ENCODE measurements at regions not wholly inside any gene's neighbourhood (a gene's known extent, or its start where the extent isn't known, plus 50 kb on each side); places are given as distances from the start of the nearest gene placed in this dataset.

GRCh38 chr2:128949360-128949759 lies 630.7 kb upstream of the HS6ST1 start:
- Histone ChIP-seq H3K27me3 (ENCODE audit: low read length) (no peaks in the 10 kb centered on the region), H3F3A (ENCODE audit: insufficient read depth) (no peaks in the 10 kb centered on the region), H3K9ac (ENCODE audit: low read length) (no peak overlapping the region), H3K9me3 (ENCODE audit: insufficient read depth, low read length) (no peaks in the 10 kb centered on the region), H2AFZ (ENCODE audit: low read depth, low read length, severe bottlenecking) (no peak overlapping the region), H3K79me2 (ENCODE audit: insufficient read depth, low read length) (no peaks in the 10 kb centered on the region), H3K4me2 (ENCODE audit: low read depth, low read length, poor library complexity, severe bottlenecking) (no peak overlapping the region), H4K20me1 (ENCODE audit: low read depth, low read length) (no peaks in the 10 kb centered on the region), H3K9me2 (replicated peaks; ENCODE audit: insufficient read depth, low read length) (no peaks in the 10 kb centered on the region), H3K4me3 (ENCODE audit: insufficient read depth, low read length, poor library complexity, severe bottlenecking) (no peak overlapping the region), H3K27ac (ENCODE audit: low read depth, low read length) (no peak overlapping the region), H3K36me3 (ENCODE audit: low read length) (no peaks in the 10 kb centered on the region)
- no peak for TF ChIP-seq EZH2phosphoT487 (conservative IDR thresholded peaks at IDR 0.05; ENCODE audit: low read length)
- no peak for TF ChIP-seq CTCF (IDR thresholded peaks at IDR 0.05; ENCODE audit: insufficient read depth, low read length, poor library complexity, severe bottlenecking)

DNA sequence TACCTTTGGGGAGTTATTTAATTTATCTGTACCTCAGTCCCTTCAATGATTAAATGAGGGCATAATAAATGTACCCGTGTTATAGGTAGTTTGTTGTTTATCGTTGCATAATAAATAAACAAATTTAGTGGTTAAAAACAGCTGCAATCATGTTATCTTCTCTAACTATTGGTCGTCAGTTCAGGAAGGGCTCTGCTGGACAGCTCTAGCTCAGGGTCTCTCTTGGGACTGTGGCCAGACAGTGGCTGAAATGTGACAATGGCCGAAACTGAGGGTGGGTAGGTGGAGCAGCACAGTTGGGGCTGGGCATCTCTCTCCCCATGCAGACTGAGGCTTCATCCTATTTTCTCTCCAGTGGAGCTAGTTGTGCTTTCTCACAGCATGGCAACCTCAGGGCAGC lies 632.1 kb upstream of the HS6ST1 start:
- Histone ChIP-seq H3K36me3 (ENCODE audit: low read length) (no peaks in the 10 kb centered on the region), H3K4me2 (ENCODE audit: low read depth, low read length, poor library complexity, severe bottlenecking) (no peak overlapping the region)

DNA sequence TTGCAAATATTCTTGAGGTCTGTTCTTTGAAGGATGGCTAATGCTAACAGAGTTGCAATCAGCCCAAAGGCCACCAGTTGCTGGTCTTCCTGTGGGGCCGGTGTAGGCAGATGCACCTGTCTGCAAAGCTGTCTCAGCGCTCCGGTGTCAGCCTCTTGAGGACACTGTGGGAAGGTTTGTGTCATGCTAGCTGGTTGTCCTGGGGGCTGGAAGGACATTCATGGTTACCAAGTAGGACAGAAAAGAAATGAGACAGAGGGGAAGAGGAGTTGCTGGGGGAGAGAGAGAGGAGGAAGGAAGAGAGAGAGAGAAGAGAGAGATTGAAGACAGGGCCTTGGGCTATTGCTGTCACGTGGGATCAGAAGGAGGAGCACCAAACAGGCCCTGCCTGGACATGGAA lies 639.6 kb upstream of the HS6ST1 start:
- H3K4me2 ChIP-seq (ENCODE audit: low read depth, low read length, poor library complexity, severe bottlenecking) = no peak overlapping the region
- no peaks in the 10 kb centered on the region for H3K79me2 ChIP-seq (ENCODE audit: insufficient read depth, low read length)
- H3F3A ChIP-seq (ENCODE audit: insufficient read depth) = no peaks in the 10 kb centered on the region
- no peak overlapping the region for H3K4me3 ChIP-seq (ENCODE audit: insufficient read depth, low read length, poor library complexity, severe bottlenecking)
- H3K9me2 ChIP-seq (replicated peaks; ENCODE audit: insufficient read depth, low read length) = no peaks in the 10 kb centered on the region
- TF ChIP-seq EZH2phosphoT487 (conservative IDR thresholded peaks at IDR 0.05; ENCODE audit: low read length) (no peak), CTCF (IDR thresholded peaks at IDR 0.05; ENCODE audit: insufficient read depth, low read length, poor library complexity, severe bottlenecking) (no peak)
- H3K9me3 ChIP-seq (ENCODE audit: insufficient read depth, low read length) = peaks cover 3% of the 10 kb centered on the region; the same call in 1 of the 2 replicates
- no peak overlapping the region for H3K9ac ChIP-seq (ENCODE audit: low read length)
- H4K20me1 ChIP-seq (ENCODE audit: low read depth, low read length) = no peaks in the 10 kb centered on the region
- H3K36me3 ChIP-seq (ENCODE audit: low read length) = no peaks in the 10 kb centered on the region
- H3K27me3 ChIP-seq (ENCODE audit: low read length) = no peaks in the 10 kb centered on the region
- H3K27ac ChIP-seq (ENCODE audit: low read depth, low read length) = no peak overlapping the region
- H2AFZ ChIP-seq (ENCODE audit: low read depth, low read length, severe bottlenecking) = no peak overlapping the region

More for the DNA sequence above, 632.1 kb upstream of the HS6ST1 start:
- no peaks in the 10 kb centered on the region for H3K79me2 ChIP-seq (ENCODE audit: insufficient read depth, low read length)
- H3K9ac ChIP-seq (ENCODE audit: low read length) = no peak overlapping the region
- no peaks in the 10 kb centered on the region for H3K9me3 ChIP-seq (ENCODE audit: insufficient read depth, low read length)
- H3K4me3 ChIP-seq (ENCODE audit: insufficient read depth, low read length, poor library complexity, severe bottlenecking) = no peak overlapping the region
- H3F3A ChIP-seq (ENCODE audit: insufficient read depth) = no peaks in the 10 kb centered on the region
- H3K27me3 ChIP-seq (ENCODE audit: low read length) = no peaks in the 10 kb centered on the region
- TF ChIP-seq EZH2phosphoT487 (conservative IDR thresholded peaks at IDR 0.05; ENCODE audit: low read length) = no peak
- TF ChIP-seq CTCF (IDR thresholded peaks at IDR 0.05; ENCODE audit: insufficient read depth, low read length, poor library complexity, severe bottlenecking) = no peak
- H4K20me1 ChIP-seq (ENCODE audit: low read depth, low read length) = no peaks in the 10 kb centered on the region
- H3K27ac ChIP-seq (ENCODE audit: low read depth, low read length) = no peak overlapping the region
- H3K9me2 ChIP-seq (replicated peaks; ENCODE audit: insufficient read depth, low read length) = no peaks in the 10 kb centered on the region
- no peak overlapping the region for H2AFZ ChIP-seq (ENCODE audit: low read depth, low read length, severe bottlenecking)
